22Rv1 (cell line): ENCODE measurements at regions not wholly inside any gene's neighbourhood (a gene's known extent, or its start where the extent isn't known, plus 50 kb on each side); places are given as distances from the start of the nearest gene placed in this dataset.

ENCODE experiments used
- ZFX ChIP-seq: fragments of 450-650 bp; IDR thresholded peaks from 2 replicates; pipeline ENCODE4 v1.6.1; 2017; ENCODE audit warnings: antibody characterized with exemption, borderline replicate concordance
- TF ChIP-seq, protein P1 (sequence below): fragments of 450-650 bp; IDR thresholded peaks from 2 replicates; pipeline ENCODE4 v1.5.1; 2017; ENCODE audit warnings: mild to moderate bottlenecking

DNA sequence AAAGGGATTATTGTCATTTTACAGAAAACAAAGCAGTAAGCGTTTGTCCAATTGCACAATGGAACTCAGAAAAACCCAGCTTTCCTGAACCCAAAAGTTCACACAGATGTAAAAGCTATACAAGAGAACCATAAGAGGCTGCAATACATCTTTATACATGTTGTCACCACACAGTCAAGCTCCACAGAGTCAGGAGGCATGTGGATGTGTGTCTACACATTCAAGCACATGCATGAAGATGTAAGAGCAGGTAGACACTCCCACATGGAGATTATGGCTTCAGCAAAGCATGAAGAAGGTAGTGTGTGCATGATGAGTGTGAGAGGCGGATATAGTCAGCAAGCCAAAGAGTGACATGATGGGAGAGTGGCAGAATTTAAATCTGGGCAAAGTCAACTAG lies 124.7 kb upstream of the THBS1 start:
- TF ChIP-seq, protein P1, sequence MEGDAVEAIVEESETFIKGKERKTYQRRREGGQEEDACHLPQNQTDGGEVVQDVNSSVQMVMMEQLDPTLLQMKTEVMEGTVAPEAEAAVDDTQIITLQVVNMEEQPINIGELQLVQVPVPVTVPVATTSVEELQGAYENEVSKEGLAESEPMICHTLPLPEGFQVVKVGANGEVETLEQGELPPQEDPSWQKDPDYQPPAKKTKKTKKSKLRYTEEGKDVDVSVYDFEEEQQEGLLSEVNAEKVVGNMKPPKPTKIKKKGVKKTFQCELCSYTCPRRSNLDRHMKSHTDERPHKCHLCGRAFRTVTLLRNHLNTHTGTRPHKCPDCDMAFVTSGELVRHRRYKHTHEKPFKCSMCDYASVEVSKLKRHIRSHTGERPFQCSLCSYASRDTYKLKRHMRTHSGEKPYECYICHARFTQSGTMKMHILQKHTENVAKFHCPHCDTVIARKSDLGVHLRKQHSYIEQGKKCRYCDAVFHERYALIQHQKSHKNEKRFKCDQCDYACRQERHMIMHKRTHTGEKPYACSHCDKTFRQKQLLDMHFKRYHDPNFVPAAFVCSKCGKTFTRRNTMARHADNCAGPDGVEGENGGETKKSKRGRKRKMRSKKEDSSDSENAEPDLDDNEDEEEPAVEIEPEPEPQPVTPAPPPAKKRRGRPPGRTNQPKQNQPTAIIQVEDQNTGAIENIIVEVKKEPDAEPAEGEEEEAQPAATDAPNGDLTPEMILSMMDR, result no peak
- no peak for TF ChIP-seq ZFX
